ENCODE measurements at regions not wholly inside any gene's neighbourhood (a gene's known extent, or its start where the extent isn't known, plus 50 kb on each side); places are given as distances from the start of the nearest gene placed in this dataset.
A peak's percentile ranks its signal among the peaks of the same experiment; 100 is the strongest.

- 0 out of 2 replicates have a peak, but pooled peaks cover 4% of the 10 kb centered on the region for H3K4me1 ChIP-seq (ENCODE audit: insufficient read depth)
- TF ChIP-seq EZH2phosphoT487 (IDR thresholded peaks at IDR 0.05; ENCODE audit: insufficient read depth, low read depth) (no peak), EZH2 (IDR thresholded peaks at IDR 0.05; ENCODE audit: insufficient read depth, poor library complexity, severe bottlenecking) (no peak)
- no peaks in the 10 kb centered on the region for H3K79me2 ChIP-seq (ENCODE audit: insufficient read depth)
- no peaks in the 10 kb centered on the region for H4K20me1 ChIP-seq (ENCODE audit: insufficient read depth)
- no peaks in the 10 kb centered on the region for H3K27me3 ChIP-seq (replicated peaks; ENCODE audit: insufficient read depth)
- no peak overlapping the region for H3K4me3 ChIP-seq
- H3F3A ChIP-seq (ENCODE audit: insufficient read depth), result no peaks in the 10 kb centered on the region
- peak; percentile 81 for DNase-seq
- no peaks in the 10 kb centered on the region for H3K36me3 ChIP-seq (ENCODE audit: low read depth)
- H3K27ac ChIP-seq, result no peak overlapping the region
- WGBS, 2 experiments (ENCODE audit: low coverage in 1 of 2, low lambda C conversion rate in 2 of 2, missing lambda C conversion rate in 2 of 2), result 21 to 30% methylated on average over 4 of the region's 4 CpGs
- H2AFZ ChIP-seq, result no peak overlapping the region
- in situ Hi-C loops (cut with MboI), result loop anchor here (25.0 kb wide), 2 partner anchors 775 to 1300 kb away; partner anchors contain the start of gene FAT4
- H3K4me2 ChIP-seq (ENCODE audit: unreplicated experiment), result peak overlapping the region; percentile 30
- no peaks in the 10 kb centered on the region for H3K9me3 ChIP-seq (ENCODE audit: low read depth)
- no peak overlapping the region for H3K9ac ChIP-seq
- H3K9me2 ChIP-seq (ENCODE audit: insufficient read depth), result no peaks in the 10 kb centered on the region
Observed at GRCh38 chr4:126611900-126612299, 1020.9 kb upstream of the INTU start.

DNA sequence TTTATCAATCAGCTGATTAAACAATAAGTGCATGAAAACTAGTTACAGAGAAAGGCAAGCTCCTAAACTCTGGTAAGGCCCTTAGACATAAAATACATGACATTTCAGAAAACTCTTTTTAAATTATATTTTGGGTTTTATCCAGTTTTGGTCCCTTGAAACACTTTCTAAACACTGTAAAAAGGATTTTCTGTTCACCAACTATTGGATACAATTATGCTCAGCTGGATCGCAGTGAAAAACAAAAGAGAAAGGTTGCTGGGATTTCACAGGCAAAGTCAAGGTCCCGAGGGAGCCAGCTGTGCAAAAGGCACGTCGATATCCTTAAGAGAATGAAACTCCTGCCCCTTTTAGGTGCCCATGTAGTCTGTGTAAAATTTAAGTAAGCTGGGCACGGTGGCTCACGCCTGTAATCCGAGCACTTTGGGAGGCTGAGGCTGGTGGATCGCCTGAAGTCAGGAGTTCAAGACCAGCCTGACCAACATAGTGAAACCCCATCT is 1018.4 kb upstream of the INTU start:
- no peaks in the 10 kb centered on the region for H3K36me3 ChIP-seq (ENCODE audit: low read depth)
- 58 to 69% methylated on average over 8 of the region's 8 CpGs for WGBS, 2 experiments (ENCODE audit: low coverage in 1 of 2, low lambda C conversion rate in 2 of 2, missing lambda C conversion rate in 2 of 2)
- no peak overlapping the region for H3K27ac ChIP-seq
- no peak overlapping the region for H3K9ac ChIP-seq
- H3K9me3 ChIP-seq (ENCODE audit: low read depth), result no peaks in the 10 kb centered on the region
- H3K27me3 ChIP-seq (replicated peaks; ENCODE audit: insufficient read depth), result no peaks in the 10 kb centered on the region
- 0 out of 2 replicates have a peak, but pooled peaks cover 4% of the 10 kb centered on the region for H3K4me1 ChIP-seq (ENCODE audit: insufficient read depth)
- H3K79me2 ChIP-seq (ENCODE audit: insufficient read depth), result no peaks in the 10 kb centered on the region
- TF ChIP-seq EZH2phosphoT487 (IDR thresholded peaks at IDR 0.05; ENCODE audit: insufficient read depth, low read depth) (no peak), EZH2 (IDR thresholded peaks at IDR 0.05; ENCODE audit: insufficient read depth, poor library complexity, severe bottlenecking) (no peak)
- no peak for DNase-seq
- in situ Hi-C loops (cut with MboI), result loop anchor here (25.0 kb wide), 2 partner anchors 773 to 1302 kb away; partner anchors contain the start of gene FAT4
- H3K4me3 ChIP-seq, result no peak overlapping the region
- no peaks in the 10 kb centered on the region for H4K20me1 ChIP-seq (ENCODE audit: insufficient read depth)
- 0 out of 2 replicates have a peak overlapping the region, but pooled peaks have one; percentile 38 for H2AFZ ChIP-seq
- H3F3A ChIP-seq (ENCODE audit: insufficient read depth), result no peaks in the 10 kb centered on the region
- no peak overlapping the region for H3K4me2 ChIP-seq (ENCODE audit: unreplicated experiment)
- no peaks in the 10 kb centered on the region for H3K9me2 ChIP-seq (ENCODE audit: insufficient read depth)

DNA sequence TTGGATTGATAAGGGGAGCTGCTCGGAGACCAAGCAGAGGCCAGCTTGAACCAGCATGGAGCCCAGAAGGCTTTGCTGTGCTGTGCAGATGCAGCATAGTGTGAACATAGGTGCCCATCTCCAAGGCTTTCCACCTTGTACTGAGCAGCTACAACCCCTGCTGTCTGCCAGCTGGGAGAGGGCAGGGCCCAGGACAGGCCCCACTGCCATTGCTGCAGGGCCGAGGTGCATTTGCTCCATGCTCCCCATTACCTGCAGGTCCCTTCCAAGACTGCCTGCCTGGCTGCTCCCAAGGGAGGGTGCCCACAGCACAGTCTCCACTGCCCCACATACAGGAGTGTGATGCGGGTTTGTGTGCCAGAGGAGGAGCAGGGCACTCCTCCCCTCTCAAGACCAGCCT is 1016.0 kb upstream of the INTU start:
- Histone ChIP-seq H3K9me2 (ENCODE audit: insufficient read depth) (no peaks in the 10 kb centered on the region), H3K27me3 (replicated peaks; ENCODE audit: insufficient read depth) (no peaks in the 10 kb centered on the region), H4K20me1 (ENCODE audit: insufficient read depth) (no peaks in the 10 kb centered on the region), H3K79me2 (ENCODE audit: insufficient read depth) (no peaks in the 10 kb centered on the region), H2AFZ (no peak overlapping the region), H3K27ac (no peak overlapping the region), H3K4me3 (no peak overlapping the region), H3K4me2 (ENCODE audit: unreplicated experiment) (no peak overlapping the region), H3K4me1 (ENCODE audit: insufficient read depth) (0 out of 2 replicates have a peak, but pooled peaks cover under 1% of the 10 kb centered on the region), H3F3A (ENCODE audit: insufficient read depth) (no peaks in the 10 kb centered on the region), H3K9ac (no peak overlapping the region), H3K36me3 (ENCODE audit: low read depth) (no peaks in the 10 kb centered on the region), H3K9me3 (ENCODE audit: low read depth) (no peaks in the 10 kb centered on the region)
- no peak for DNase-seq
- TF ChIP-seq EZH2 (IDR thresholded peaks at IDR 0.05; ENCODE audit: insufficient read depth, poor library complexity, severe bottlenecking) (no peak), EZH2phosphoT487 (IDR thresholded peaks at IDR 0.05; ENCODE audit: insufficient read depth, low read depth) (no peak)
- 83 to 100% methylated on average over 3 of the region's 3 CpGs for WGBS, 2 experiments (ENCODE audit: low coverage in 1 of 2, low lambda C conversion rate in 2 of 2, missing lambda C conversion rate in 2 of 2)
- in situ Hi-C loops (cut with MboI), result loop anchor here (25.0 kb wide), 2 partner anchors 771 to 1304 kb away; partner anchors contain the start of gene FAT4

DNA sequence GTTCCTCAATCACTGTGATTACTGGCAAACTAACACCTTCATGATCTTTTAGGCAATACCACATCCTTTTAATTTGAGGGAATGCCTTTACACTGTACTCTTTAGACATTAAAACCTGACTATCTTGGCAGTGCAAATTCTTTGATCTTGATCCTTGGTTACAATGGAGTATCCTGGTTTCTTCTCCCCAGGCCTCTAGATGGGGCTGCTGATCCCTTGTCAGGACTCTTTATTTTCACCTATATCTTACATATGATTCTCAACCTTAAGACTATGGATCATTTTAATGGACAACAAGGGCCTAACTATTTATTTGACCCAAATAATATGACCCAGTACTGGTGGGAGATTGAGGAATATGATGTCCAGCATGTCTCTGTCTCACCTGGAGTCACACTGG is 1005.5 kb upstream of the INTU start:
- H3K79me2 ChIP-seq (ENCODE audit: insufficient read depth), result no peaks in the 10 kb centered on the region
- DNase-seq, result peak; percentile 48
- peaks cover 6% of the 10 kb centered on the region; the same call in 1 of the 2 replicates for H3K4me1 ChIP-seq (ENCODE audit: insufficient read depth)
- no peaks in the 10 kb centered on the region for H3K9me2 ChIP-seq (ENCODE audit: insufficient read depth)
- no peaks in the 10 kb centered on the region for H3K27me3 ChIP-seq (replicated peaks; ENCODE audit: insufficient read depth)
- H3K9ac ChIP-seq, result no peak overlapping the region
- H3F3A ChIP-seq (ENCODE audit: insufficient read depth), result no peaks in the 10 kb centered on the region
- H3K4me3 ChIP-seq, result no peak overlapping the region
- in situ Hi-C loops (cut with MboI), result no loop called here
- no peaks in the 10 kb centered on the region for H3K36me3 ChIP-seq (ENCODE audit: low read depth)
- no peak overlapping the region for H2AFZ ChIP-seq
- no peak overlapping the region for H3K27ac ChIP-seq
- no peaks in the 10 kb centered on the region for H3K9me3 ChIP-seq (ENCODE audit: low read depth)
- H4K20me1 ChIP-seq (ENCODE audit: insufficient read depth), result no peaks in the 10 kb centered on the region
- TF ChIP-seq EZH2 (IDR thresholded peaks at IDR 0.05; ENCODE audit: insufficient read depth, poor library complexity, severe bottlenecking), result no peak
- no peak overlapping the region for H3K4me2 ChIP-seq (ENCODE audit: unreplicated experiment)

DNA sequence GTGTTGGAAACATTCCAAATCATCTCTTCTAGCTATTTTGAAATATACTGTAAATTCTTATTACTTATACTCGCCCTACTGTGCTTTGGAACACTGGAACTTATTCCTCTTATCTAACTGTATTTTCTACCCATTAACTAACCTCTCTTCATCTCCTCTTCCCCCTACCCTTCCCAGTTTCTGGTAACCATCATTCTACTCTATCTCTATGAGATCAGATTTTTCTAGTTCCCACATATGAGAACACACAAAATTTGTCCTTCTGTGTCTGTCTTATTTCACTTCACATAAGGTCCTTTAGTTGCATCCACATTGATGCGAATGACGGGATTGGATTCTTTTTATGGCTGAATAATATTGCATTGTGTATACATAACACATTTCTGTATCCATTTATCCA is 1003.8 kb upstream of the INTU start:
- Histone ChIP-seq H2AFZ (no peak overlapping the region), H3K9ac (no peak overlapping the region), H3K9me2 (ENCODE audit: insufficient read depth) (no peaks in the 10 kb centered on the region), H3K4me3 (no peak overlapping the region), H3K4me1 (ENCODE audit: insufficient read depth) (peaks cover 6% of the 10 kb centered on the region; the same call in 1 of the 2 replicates), H3K4me2 (ENCODE audit: unreplicated experiment) (no peak overlapping the region), H3K27ac (no peak overlapping the region), H3K27me3 (replicated peaks; ENCODE audit: insufficient read depth) (no peaks in the 10 kb centered on the region), H4K20me1 (ENCODE audit: insufficient read depth) (no peaks in the 10 kb centered on the region), H3K79me2 (ENCODE audit: insufficient read depth) (no peaks in the 10 kb centered on the region), H3F3A (ENCODE audit: insufficient read depth) (no peaks in the 10 kb centered on the region), H3K9me3 (ENCODE audit: low read depth) (no peaks in the 10 kb centered on the region), H3K36me3 (ENCODE audit: low read depth) (no peaks in the 10 kb centered on the region)
- TF ChIP-seq EZH2 (IDR thresholded peaks at IDR 0.05; ENCODE audit: insufficient read depth, poor library complexity, severe bottlenecking), result no peak
- TF ChIP-seq EZH2phosphoT487 (IDR thresholded peaks at IDR 0.05; ENCODE audit: insufficient read depth, low read depth), result no peak
- DNase-seq, result no peak
- in situ Hi-C loops (cut with MboI), result no loop called here
- WGBS, 2 experiments (ENCODE audit: low coverage in 1 of 2, low lambda C conversion rate in 2 of 2, missing lambda C conversion rate in 2 of 2), result 96% methylated on average over 3 of the region's 3 CpGs

Data from GM23248 (cell line).